ENCODE measurements at regions not wholly inside any gene's neighbourhood (a gene's known extent, or its start where the extent isn't known, plus 50 kb on each side); places are given as distances from the start of the nearest gene placed in this dataset.
"Not testable (repeated sequence)": the region's sequence is repeated elsewhere in the genome, so short reads cannot be mapped to it uniquely, and the experiment has no call there.

GRCh38 chr1:166682588-166682987, 156.7 kb upstream of the POGK start:
- no peak for DNase-seq
- intact Hi-C loops (cut with DNase I): no loop called here
- WGBS, 2 donors: 95 to 96% methylated on average over 1 of the region's 1 CpG
- no peak for ATAC-seq
- no peaks in the 10 kb centered on the region for H3K4me1 ChIP-seq
- TF ChIP-seq CTCF (IDR thresholded peaks at IDR 0.05): no peak
- no peaks in the 10 kb centered on the region for H3K27me3 ChIP-seq
- FAIRE-seq: no peak
- H3K4me3 ChIP-seq: no peak overlapping the region
- no peaks in the 10 kb centered on the region for H3K36me3 ChIP-seq
- no peak overlapping the region for H3K27ac ChIP-seq
- no peaks in the 10 kb centered on the region for H3K9me3 ChIP-seq

- intact Hi-C loops (cut with DNase I); ATAC-seq; H3K4me3 ChIP-seq; H3K9me3 ChIP-seq; H3K36me3 ChIP-seq; FAIRE-seq; H3K4me1 ChIP-seq; H3K27ac ChIP-seq; DNase-seq; H3K27me3 ChIP-seq: not testable (repeated sequence)
Measured at GRCh38 chr1:166684669-166685068, 154.6 kb upstream of the POGK start.

GRCh38 chr1:166685200-166685599, 154.1 kb upstream of the POGK start:
- intact Hi-C loops (cut with DNase I): no loop called here
- no peak for FAIRE-seq
- no peak for ATAC-seq
- H3K4me3 ChIP-seq: no peak overlapping the region
- DNase-seq: no peak
- no peak overlapping the region for H3K27ac ChIP-seq
- no peak for TF ChIP-seq CTCF (IDR thresholded peaks at IDR 0.05)
- 80 to 86% methylated on average over 1 of the region's 1 CpG for WGBS, 2 donors
- H3K9me3 ChIP-seq: no peaks in the 10 kb centered on the region
- no peaks in the 10 kb centered on the region for H3K27me3 ChIP-seq
- no peaks in the 10 kb centered on the region for H3K36me3 ChIP-seq
- no peaks in the 10 kb centered on the region for H3K4me1 ChIP-seq

DNA sequence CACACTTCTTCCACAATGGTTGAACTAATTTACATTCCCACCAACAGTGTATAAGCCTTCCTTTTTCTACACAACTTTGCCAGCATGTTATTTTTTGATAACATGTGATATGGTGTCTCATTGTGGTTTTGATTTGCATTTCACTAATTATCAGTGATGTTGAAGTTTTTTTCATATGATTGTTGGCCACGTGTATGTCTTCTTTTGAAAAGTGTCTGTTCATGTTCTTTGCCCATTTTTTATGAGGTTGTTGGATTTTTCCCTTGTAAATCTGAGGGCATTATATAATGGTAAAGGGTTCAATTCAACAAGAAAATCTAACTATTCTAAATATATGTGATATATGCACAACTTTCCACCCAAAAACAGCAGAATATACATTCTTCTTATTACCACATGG, 153.4 kb upstream of the POGK start:
- H3K4me1 ChIP-seq; H3K36me3 ChIP-seq; H3K4me3 ChIP-seq; DNase-seq; intact Hi-C loops (cut with DNase I); H3K27me3 ChIP-seq; H3K27ac ChIP-seq; ATAC-seq; FAIRE-seq; H3K9me3 ChIP-seq: not testable (repeated sequence)
- WGBS, 2 donors: 44 to 46% methylated on average over 1 of the region's 1 CpG

DNA sequence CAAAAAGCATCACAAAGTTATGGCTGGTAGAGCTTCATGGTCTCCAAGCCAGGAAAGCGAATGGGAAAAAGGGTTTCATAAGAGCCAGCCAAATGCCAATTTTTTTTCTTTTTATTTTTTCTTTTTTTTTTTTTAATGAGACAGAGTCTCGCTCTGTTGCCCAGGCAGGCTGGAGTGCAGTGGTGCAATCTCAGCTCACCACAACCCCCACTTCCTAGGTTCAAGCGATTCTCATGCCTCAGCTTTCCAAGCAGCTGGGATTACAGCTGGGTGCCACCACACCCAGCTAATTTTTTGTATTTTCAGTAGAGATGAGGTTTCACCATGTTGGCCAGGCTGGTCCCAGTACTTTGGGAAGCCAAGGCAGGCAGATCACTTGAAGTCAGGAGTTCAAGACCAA, 148.7 kb upstream of the POGK start:
- DNase-seq; H3K4me1 ChIP-seq; H3K36me3 ChIP-seq; H3K27me3 ChIP-seq; ATAC-seq; FAIRE-seq; H3K27ac ChIP-seq; intact Hi-C loops (cut with DNase I); H3K9me3 ChIP-seq; H3K4me3 ChIP-seq: not testable (repeated sequence)
- 80 to 83% methylated on average over 3 of the region's 3 CpGs for WGBS, 2 donors

DNA sequence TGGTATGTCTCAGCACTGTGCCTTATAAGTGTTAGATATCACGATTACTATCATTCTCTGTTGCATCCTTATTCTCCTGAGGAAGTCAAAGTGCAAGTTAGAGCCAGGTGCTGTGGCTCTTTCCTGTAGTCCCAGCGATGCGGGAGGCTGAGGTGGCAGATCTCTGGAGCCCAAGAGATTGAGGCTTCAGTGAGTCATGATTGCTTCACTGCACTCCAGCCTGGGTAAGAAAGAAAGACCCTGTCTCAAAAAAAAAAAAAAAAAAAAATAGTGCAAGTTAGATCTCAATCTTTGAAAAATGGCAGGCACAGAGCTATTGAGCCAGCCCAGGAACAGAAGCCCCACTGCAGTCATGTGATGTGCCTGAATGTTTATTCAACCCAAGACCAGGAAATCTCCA, 147.8 kb upstream of the POGK start:
- H3K36me3 ChIP-seq: no peaks in the 10 kb centered on the region
- no peak for FAIRE-seq
- no peaks in the 10 kb centered on the region for H3K9me3 ChIP-seq
- no peaks in the 10 kb centered on the region for H3K4me1 ChIP-seq
- no peak for DNase-seq
- 78 to 85% methylated on average over 3 of the region's 3 CpGs for WGBS, 2 donors
- intact Hi-C loops (cut with DNase I): no loop called here
- no peak for TF ChIP-seq CTCF (IDR thresholded peaks at IDR 0.05)
- no peak overlapping the region for H3K4me3 ChIP-seq
- no peak for ATAC-seq
- no peak overlapping the region for H3K27ac ChIP-seq
- no peaks in the 10 kb centered on the region for H3K27me3 ChIP-seq

GRCh38 chr1:166692346-166692745, 146.9 kb upstream of the POGK start:
- Histone ChIP-seq H3K27me3 (no peaks in the 10 kb centered on the region), H3K4me1 (no peaks in the 10 kb centered on the region), H3K27ac (no peak overlapping the region), H3K4me3 (no peak overlapping the region), H3K9me3 (no peaks in the 10 kb centered on the region), H3K36me3 (no peaks in the 10 kb centered on the region)
- ATAC-seq (no peak), FAIRE-seq (no peak), DNase-seq (no peak)
- no peak for TF ChIP-seq CTCF (IDR thresholded peaks at IDR 0.05)
- WGBS, 2 donors: 59 to 73% methylated on average over 2 of the region's 2 CpGs
- intact Hi-C loops (cut with DNase I): no loop called here

Measured in pancreas (tissue), 10 donors.